ENCODE measurements at regions not wholly inside any gene's neighbourhood (a gene's known extent, or its start where the extent isn't known, plus 50 kb on each side); places are given as distances from the start of the nearest gene placed in this dataset.

DNA sequence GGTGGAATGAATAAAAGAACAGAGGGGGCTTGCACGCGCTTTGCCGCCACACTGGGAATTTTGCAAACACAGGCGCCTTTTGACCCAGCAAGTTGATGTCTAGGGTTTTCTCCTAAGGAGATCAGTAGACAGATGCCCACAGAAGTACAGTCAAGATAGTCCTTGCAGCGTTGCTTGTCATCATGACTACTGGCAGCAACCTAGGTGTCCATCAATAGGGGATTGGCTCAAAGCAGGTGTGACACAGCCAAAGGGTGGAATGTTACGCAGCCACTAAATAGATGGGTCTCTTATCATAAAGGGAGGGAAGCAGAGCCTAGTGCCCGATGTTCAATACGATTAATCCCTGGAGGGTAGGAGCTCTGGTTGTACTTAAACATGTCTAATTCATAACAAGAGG is 63.8 kb upstream of the GGTA1 start:
- DNase-seq (ENCODE audit: low read depth), result no peak
- no peak overlapping the region for H3K4me3 ChIP-seq (ENCODE audit: low read depth, low read length)
- in situ Hi-C loops (cut with HindIII; ENCODE audit: low sequenced_read_pairs), result loop anchor here (25.0 kb wide), 1 partner anchor 424 kb away; no protein-coding TSS in a partner anchor
- TF ChIP-seq, protein P1, sequence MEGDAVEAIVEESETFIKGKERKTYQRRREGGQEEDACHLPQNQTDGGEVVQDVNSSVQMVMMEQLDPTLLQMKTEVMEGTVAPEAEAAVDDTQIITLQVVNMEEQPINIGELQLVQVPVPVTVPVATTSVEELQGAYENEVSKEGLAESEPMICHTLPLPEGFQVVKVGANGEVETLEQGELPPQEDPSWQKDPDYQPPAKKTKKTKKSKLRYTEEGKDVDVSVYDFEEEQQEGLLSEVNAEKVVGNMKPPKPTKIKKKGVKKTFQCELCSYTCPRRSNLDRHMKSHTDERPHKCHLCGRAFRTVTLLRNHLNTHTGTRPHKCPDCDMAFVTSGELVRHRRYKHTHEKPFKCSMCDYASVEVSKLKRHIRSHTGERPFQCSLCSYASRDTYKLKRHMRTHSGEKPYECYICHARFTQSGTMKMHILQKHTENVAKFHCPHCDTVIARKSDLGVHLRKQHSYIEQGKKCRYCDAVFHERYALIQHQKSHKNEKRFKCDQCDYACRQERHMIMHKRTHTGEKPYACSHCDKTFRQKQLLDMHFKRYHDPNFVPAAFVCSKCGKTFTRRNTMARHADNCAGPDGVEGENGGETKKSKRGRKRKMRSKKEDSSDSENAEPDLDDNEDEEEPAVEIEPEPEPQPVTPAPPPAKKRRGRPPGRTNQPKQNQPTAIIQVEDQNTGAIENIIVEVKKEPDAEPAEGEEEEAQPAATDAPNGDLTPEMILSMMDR (IDR thresholded peaks at IDR 0.05; ENCODE audit: low read depth, low read length, missing control alignments), result no peak

DNA sequence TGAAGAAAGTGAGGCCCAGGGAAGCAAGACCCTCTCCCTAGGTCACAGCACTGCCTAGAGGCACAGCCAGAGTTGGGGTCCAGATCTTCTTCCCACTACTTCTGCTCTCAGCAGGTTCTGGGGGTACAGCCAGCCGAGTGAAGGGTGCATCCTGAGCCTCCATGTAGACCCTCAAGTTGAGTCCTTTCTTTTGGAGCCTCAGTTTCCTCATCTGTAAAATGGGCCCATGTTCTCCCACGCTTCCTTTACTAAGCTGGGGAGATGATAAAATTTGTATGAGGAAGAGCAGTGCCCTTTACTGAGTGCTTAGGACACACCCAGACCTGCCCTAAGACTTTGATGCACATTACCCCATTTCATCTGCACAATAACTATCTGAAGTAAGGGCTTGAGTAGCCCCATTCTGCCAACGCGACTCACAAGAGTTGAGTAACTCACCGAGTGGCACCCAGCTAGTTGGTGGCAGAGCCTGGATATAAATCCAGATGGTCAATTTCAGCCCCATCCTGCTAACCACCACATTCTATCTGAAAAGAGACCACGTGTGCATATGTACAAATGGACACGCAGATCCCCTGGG is 64.3 kb upstream of the GGTA1 start:
- in situ Hi-C loops (cut with HindIII; ENCODE audit: low sequenced_read_pairs), result loop anchor here (25.0 kb wide), 1 partner anchor 423 kb away; no protein-coding TSS in a partner anchor
- TF ChIP-seq, protein P1 (IDR thresholded peaks at IDR 0.05; ENCODE audit: low read depth, low read length, missing control alignments), result no peak
- no peak for DNase-seq (ENCODE audit: low read depth)
- H3K4me3 ChIP-seq (ENCODE audit: low read depth, low read length), result no peak overlapping the region

DNA sequence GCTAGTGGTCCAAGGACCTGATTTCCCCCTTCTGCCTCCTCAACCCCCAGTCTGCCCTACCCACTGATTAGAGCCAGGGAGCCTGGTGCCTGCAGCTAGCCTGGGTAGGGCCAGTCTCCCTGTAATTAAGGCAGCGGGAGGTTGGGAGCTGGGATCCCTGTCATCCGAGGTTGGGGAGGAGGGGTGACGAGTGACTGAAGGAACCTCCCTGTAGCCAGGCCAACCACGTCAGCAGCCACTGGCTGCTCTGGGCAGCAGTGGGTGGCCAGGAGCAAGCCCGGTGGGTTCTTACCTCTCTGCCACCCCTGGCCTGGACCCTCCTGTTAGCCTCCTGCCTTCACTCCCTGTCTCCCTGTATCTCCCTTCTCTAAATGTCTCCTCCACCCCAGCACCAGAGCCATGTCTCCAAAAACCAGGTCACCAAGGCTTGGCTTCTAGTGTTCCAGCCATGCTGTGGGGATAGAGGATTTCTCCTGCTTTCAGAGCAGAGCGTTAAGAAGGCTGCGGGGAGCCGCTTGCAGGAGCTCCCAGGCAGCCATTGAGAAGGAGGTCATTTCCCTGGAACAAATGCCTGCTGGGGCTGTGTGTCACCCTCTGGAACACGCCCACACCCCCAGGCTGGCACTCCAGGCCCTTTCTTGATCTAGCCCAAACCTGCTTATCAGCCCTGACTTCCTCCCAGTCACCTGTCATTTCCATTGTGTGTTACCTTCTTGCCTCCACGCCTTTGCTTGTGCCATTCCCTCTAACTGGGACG is 65.0 kb upstream of the GGTA1 start:
- H3K4me3 ChIP-seq (ENCODE audit: low read depth, low read length), result no peak overlapping the region
- TF ChIP-seq, protein P1 (IDR thresholded peaks at IDR 0.05; ENCODE audit: low read depth, low read length, missing control alignments), result no peak
- no peak for DNase-seq (ENCODE audit: low read depth)
- in situ Hi-C loops (cut with HindIII; ENCODE audit: low sequenced_read_pairs), result loop anchor here (25.0 kb wide), 1 partner anchor 423 kb away; no protein-coding TSS in a partner anchor

DNA sequence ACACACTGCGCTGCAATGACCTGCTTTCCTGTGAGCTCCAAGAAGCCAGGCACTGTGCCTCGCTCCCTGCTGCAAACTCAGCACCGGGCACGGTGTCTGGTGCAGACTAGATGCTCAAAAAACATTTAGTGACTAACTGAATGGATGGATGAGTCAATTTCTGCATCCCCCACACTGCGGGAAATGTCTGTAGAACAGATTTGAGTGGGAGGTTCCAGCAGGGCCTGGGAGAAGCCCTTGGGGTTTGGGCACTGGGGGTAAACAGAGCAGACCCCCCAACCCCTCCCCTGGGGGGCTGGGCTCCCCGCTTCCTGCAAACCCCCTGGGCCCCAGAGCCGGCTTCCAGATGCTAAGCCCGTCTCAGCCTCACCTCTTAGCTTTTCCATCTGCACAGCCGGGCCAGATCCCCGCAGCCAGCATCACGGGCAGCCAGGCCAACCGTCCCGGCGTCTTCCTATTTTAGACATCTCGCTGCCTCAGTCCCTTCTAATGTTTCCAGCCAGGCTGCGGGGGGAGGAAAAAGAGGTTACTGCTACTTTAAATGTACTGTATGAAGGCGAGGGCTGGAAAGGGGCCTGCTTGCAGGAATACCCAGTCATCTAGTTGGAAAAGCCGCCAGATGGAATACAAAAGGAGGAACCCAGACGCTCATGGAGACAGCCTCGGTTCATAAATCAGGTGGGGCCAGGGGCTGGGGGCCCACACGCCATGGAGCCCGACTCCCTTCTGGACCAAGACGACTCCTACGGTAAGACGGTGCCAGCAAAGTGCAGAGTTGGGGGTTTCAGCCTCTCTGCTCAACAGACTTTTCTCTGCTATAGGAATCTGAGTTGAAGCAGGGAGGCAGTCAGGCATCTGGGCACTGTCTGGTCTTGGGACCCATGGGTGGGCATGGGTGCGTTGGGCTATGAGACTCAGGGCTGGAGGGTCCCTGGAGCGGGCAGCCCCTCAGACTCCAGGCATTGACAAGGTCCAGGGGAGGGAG is 67.1 kb upstream of the GGTA1 start:
- in situ Hi-C loops (cut with HindIII; ENCODE audit: low sequenced_read_pairs), result loop anchor here (25.0 kb wide), 1 partner anchor 421 kb away; no protein-coding TSS in a partner anchor
- DNase-seq (ENCODE audit: low read depth), result no peak
- TF ChIP-seq, protein P1 (IDR thresholded peaks at IDR 0.05; ENCODE audit: low read depth, low read length, missing control alignments), result no peak
- H3K4me3 ChIP-seq (ENCODE audit: low read depth, low read length), result peak overlapping the region; percentile 9

DNA sequence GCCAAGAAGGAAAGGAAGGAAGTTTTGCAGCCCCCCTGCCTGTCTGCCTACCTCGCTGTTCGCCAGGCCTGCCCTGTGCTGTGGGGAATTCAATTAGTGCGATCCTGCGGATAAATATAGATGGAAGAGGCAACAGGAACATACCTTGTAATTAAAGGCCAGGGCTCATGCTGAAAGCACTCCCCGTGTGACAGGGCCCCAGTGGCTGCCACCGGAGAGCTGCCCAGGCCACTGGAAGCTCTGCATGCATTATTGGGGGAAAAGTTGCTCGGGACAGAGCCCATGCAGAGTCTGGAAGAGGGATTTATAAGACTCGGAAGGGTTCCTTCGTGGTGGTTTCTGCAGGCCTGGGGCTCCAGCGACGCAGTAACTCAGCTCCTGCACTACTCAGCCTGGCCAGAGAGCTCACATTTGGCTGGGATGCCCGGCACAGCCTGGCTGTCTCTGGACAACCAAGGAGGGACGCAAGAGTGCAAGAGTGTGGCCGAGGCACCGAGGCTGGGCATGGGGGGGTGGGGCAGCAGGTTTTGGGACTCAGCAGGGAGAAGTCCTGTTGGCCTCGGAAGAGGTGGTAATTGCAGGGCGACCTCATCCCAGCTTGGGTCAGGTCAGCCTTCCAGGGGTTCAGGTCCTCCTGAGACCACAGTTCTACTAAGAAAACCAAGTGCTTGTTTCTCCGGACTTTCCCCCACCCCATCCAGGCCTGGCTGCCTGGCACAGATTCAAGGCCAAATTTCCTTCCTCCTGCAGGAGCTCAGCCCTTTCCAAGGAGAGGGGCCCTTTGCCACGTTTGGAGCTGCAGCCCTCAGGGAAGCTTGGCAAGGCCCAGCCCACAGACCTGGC is 68.1 kb upstream of the GGTA1 start:
- DNase-seq (ENCODE audit: low read depth), result no peak
- H3K4me3 ChIP-seq (ENCODE audit: low read depth, low read length), result peak overlapping the region; percentile 9
- in situ Hi-C loops (cut with HindIII; ENCODE audit: low sequenced_read_pairs), result loop anchor here (25.0 kb wide), 1 partner anchor 420 kb away; no protein-coding TSS in a partner anchor
- TF ChIP-seq, protein P1 (IDR thresholded peaks at IDR 0.05; ENCODE audit: low read depth, low read length, missing control alignments), result no peak
